Ovary (tissue), 3 donors: ENCODE measurements at regions not wholly inside any gene's neighbourhood (a gene's known extent, or its start where the extent isn't known, plus 50 kb on each side); places are given as distances from the start of the nearest gene placed in this dataset.

Source experiments
- CTCF ChIP-seq, 3 donors: fragments of 450-650 bp in 2 of 3; fragments of 200-600 bp in 1 of 3; IDR thresholded peaks; one replicate each; pipeline versions ENCODE4 v1.5.1 to v1.8.0; 2016 to 2022; ENCODE audit warnings: antibody characterized with exemption in 3 of 3, mild to moderate bottlenecking in 1 of 3
- EP300 ChIP-seq: sonication (generic); formaldehyde crosslinking; IDR thresholded peaks from one replicate; pipeline ENCODE4 v1.6.1; 2017; ENCODE audit warnings: antibody characterized with exemption
- POLR2A ChIP-seq: fragments of 450-650 bp; IDR thresholded peaks from one replicate; pipeline ENCODE4 v1.6.1; 2017; ENCODE audit warnings: antibody characterized with exemption, mild to moderate bottlenecking, moderate library complexity
- donor health status: DM: no; HTN: no; CAD: no.

- no peak for TF ChIP-seq POLR2A
- TF ChIP-seq CTCF (IDR thresholded peaks at IDR 0.05): no peak
- TF ChIP-seq EP300: no peak
These were observed 56.5 kb upstream of the MTF2 start for GRCh38 chr1:93022580-93022979.
